NCI-H748 treated with DMSO at 0.1 percent for 48 hours (cell line): ENCODE measurements at regions not wholly inside any gene's neighbourhood (a gene's known extent, or its start where the extent isn't known, plus 50 kb on each side); places are given as distances from the start of the nearest gene placed in this dataset.

Experiments used
- DNase-seq: peaks from one replicate; lab custom pipeline; 2025; lab: John Stamatoyannopoulos, UW

DNA sequence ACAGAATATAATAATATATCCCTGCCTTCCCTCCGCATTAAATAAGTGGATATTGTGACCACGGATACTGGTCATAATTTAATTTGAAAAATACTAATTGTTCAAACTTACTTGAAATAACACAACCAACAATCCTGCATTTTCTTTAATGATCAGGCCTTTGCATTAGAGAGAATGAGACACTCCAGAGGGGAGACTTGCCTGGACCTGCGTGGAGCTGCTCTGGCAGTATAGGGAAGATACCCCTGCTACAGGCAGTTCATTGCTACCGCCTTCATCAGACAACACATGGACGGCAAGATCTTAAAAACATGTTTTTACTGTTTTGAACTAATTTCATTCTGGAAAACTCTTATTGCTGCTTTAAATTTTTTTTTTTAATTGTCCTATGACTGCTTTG, 211.0 kb upstream of the FAR2 start:
- no peak for DNase-seq

DNA sequence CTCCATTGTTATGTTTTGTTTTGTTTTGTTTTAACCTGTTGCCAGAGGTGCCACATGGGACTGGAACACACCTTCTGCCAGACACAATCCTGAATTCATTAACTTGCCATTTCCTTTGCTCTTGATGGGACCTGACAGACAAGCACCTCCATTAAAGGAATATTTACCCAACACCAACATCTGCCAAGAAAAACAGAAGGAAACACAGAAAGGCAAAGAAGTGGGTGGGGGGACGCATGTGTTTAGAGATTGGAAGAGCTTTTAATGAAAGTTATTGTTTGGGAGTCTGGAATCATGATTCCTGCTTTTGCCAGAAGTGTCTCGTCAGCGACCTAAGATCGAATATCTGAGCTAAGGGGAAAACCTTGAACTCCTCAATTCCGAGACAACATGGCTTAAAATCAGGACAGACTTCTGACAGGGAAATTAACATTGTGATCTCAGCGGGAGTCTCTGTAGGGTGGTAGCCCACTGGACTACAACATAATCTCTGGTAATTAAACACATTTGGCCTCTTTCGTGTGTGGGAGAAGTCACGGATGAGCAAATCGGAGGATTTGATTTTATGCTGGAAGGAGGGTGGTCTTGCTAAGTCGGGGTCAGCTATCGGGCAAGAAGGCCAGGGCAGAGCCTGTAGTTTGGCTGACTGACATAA, 210.4 kb upstream of the FAR2 start:
- DNase-seq = no peak

DNA sequence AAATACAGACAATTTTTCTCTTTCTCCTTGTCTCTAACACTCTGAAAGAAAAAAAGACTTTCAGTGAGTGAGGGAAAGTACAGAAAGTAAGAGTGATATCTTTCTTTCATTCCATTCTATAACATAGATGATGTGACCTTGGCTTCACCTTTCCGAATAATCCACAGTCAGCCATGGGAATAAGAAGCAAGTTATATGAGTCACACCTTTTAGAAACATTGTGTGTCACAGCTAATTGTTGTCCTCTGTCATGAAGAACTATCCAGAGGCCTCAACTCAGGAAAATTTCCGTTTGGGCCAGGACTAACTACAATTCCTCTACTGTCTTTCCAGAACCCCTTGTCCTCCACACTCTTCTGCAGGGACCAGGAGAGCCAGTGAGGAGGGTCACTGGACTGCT, 209.7 kb upstream of the FAR2 start:
- no peak for DNase-seq

DNA sequence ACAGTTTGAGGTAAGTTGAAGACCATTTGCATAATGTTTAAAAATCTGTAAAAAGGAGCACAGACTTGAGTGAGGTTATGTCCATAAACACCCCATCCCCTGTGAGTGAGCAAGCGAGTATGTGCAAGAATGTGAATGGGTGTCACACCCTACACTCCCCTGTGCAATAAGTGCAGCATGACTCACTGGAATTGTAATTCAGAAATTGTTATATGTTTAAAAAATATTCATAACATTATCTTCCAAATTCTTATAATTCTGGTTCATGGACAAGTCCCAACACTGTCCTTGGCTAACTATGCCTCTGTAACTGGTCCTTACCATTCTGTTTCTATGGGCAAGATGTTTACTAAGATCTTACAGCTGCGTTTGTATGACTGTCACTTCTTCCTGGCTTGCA, 207.8 kb upstream of the FAR2 start:
- no peak for DNase-seq

DNA sequence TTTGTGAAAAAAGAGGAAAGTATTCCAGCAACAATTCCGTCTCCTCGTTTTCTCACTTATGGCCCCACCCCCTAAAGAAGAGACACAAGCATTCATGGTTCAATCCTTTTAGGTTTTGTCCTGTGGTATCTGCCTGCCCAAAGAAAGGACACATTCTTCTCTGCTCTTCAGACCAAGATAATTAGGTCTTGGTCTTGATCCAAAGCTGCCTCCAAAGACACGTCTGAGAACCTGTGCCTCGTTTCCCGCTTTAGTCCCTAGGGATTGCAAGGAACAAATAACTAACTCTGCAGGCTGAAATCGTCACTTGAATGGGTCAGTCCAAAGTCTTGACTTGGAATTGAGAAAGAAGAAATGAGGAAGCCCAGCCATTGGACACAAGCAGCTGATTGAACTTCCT, 202.7 kb upstream of the FAR2 start:
- no peak for DNase-seq

DNA sequence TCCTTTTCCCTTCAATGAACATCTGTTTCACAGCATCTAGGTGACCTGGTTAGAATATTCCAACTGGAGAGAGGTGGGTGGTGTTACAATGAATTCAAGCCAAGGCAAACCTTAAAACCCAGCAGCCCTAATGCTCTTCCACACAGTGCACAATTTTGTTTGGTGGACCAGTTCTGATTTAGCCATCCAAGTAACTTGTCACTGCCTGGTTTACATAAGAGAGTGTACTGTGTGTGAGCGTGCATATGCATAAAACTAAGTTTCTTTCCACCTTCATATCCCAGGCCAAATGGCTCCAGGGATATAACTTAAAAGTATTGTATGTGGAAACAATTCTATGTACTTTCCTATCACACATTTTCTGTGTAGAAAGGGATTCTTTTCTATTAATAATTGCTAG, 200.4 kb upstream of the FAR2 start:
- DNase-seq = no peak

DNA sequence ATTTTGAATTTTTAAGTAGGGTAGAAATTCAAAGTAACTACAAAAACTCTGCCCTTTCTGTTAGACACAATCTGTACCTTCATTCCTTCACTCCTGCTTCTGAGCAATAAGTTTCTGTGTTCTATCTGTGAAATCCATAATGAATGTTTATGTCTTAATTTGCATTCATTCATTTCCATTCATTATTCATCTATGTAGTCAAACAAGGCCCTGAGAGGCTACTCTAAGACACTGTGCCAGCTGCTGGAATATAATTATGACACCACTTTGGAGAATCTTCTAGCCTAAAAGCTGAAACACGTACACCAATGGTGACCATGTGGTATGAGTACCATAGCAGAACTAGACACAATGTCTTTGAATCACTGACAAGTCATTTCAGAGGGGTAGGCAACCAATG, 199.9 kb upstream of the FAR2 start:
- no peak for DNase-seq

DNA sequence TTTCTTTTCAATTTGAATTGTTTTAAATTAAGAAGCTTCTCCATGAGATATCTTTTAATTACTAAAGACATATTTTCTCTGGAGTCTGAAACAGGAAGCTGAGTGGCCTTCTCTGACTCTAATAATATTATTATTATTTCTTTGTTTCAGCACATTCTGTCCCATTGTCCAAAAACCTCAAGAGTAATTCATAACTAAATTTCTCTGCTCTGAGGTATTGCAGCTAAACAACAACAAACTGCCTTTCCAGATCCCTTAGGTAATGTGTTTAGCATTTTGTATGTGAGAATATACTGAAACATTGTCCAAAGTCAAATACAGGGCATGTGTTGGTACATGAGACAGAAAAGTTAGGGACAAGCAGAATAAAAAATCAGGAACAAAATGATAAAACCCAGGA, 199.0 kb upstream of the FAR2 start:
- no peak for DNase-seq

DNA sequence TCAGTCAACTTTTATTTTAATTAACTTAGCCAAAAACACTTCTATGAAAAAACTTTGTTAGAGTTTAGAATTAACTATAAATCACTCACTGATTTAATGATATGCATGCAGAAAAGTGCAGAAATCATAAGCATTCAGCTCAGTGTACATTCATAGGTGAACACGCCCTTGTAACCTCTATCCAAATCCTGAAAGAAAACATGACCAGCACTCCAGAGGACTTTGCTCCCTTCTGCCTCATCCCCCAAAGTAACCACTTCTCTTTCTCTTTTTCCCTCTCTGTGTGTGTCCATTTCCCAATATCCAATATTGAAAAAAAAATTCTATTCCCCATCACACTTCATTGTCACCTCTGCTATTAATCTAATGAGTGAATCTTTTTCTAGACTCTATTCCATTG, 197.1 kb upstream of the FAR2 start:
- DNase-seq = no peak

DNA sequence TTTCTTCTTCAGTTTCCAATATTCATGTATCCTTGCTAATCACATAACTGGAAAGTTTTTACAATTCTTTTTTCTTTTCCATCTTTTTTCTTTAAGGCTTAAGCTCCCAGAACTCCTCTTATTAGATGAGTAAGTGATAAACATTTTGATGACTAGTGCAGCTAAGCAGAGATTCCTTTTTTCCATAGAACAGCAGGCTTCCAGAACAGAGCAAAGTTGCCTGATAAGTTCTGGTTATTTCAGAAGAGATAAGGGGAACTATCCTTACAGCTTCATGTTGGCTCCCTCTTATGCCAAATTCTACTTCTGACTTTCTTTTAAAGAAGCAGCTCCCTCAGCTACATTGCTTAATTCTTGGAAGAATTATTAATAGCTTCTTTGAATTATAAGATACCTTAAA, 194.7 kb upstream of the FAR2 start:
- no peak for DNase-seq

DNA sequence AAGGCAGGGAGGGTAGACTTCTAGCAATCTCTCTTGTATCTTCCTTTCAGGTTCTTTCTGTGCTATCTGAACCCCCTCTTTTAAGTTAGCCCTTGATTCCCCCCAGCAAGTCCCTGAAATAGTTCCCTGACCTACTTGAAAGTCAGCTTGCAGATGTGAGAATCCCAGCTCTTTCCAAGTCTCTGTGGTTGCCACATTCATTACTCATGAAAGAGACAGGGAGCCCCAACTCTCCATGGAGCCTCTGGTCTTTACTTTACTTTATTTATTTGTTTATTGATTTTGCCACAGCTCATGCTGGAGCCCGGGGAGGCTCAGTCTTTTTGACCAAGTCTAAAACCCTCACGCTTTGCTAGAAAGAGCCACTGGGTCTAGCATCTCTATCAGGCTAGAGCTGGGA, 193.6 kb upstream of the FAR2 start:
- no peak for DNase-seq

DNA sequence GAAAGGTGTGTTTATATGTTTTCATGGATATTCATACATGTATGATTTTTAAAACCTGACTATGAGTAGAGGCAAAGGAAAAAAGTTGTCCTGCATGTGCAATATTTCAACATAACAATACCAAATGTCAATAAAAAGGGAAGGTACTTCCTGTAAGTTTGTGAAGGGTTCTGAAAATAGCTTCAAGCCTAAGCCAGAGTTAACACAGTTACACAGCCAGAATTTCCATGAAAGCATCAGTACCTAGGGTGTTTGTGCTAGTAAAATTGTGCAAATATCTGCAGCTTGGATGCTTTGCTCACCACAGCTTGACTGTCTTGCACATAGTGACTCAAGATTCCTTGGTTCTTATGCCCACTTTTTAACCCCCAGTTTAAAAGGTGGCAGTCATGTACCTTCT, 193.1 kb upstream of the FAR2 start:
- DNase-seq = no peak

DNA sequence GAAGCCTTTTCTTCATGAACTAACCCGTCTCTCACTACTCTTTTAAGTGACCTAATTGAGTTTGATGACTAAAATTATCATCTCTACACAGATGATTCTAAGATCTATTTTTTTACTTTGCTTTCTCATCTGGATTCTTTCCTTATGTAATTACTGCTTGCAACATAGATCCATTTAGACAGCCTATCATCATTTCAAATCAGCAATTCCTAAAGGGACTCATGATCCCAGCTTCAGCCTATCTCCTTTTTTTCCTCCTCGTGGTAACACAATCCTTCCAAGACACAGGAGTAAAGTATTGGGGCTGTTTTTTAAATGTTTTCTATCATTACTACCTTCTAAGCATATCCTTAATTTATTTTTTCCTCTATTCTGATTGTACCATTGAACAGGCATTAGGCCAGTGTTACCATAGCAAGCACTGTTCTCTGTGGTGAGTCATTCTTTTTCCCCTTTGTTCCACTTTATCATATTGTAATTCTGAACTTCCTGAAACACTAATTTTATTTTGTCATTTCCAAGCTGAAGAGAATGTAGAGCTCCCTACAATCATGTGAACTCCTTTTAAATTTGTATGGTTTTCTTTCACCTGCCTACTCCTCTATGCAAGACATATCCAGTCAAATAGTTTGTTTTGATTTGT, 190.4 kb upstream of the FAR2 start:
- no peak for DNase-seq

DNA sequence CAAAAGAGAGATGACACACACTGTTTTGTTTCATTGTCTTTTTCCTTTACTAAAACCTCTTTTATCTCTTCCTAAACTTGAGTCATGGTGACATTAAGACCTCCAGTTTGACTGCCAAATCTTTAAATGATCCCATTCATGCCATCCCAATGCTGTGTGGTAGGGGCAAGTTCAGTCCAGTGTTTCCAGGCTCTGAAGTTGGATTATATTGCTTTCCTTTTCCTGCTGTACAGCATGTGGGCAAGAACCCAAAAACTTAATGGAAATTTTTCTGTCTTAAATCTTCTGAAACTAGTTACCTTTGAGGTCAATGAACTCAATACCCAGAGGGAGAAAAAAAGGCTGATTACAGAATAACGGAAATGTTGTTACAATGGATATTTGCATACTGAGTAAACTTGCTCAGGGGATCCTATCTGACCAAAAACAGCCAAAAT, 187.1 kb upstream of the FAR2 start:
- no peak for DNase-seq

DNA sequence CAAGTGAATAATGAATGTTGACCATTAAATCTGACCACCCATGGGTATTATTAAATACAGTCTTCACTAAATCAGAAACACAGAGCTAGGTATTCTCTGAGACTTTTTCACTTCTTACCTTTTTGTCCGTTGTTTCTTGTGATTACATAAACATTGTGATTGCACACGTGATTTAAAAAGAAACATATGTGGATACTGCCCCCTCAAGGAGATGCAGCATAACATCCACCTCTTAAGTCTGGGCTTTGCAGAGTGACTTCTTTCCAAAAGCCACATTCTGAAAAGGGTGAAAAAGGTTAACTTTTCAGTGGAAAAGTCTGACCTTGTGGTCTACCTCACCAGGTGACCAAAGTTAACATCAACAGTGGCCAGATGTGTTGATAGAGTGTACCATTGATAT, 185.5 kb upstream of the FAR2 start:
- no peak for DNase-seq

DNA sequence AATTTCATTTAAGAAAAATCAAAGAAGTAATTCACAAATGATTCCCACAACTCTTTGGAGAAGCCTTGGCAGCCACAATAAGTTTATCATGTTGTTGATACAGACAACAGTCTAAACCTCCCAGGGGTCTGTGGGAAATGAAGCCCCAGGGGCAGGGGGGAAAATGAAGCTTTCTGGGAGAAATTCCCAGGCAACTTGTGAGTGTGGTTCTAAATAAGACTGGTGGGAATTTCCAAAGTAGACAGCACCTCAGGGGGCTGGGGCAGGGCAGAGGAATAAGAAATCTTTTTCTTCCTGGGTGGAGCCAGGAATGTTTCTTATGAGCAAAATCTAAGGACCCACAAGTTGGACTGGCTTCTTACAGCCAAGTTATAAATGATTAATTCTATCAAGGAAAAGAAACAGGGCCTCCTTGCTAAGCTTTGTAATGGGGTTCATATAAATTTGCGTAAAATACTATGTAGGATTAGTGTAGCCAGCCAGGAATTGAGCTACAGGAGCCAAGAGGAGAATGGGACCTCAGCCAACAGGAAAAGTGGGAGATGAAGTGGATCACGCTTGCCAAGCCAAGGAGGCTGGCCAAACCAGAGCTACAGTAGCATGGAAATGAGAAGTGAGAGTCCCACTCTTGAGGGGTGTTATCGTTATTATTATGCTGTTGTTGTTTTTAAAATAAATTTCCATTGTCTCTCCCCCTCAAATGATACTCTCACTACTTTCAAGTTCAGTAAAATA, 182.9 kb upstream of the FAR2 start:
- no peak for DNase-seq

DNA sequence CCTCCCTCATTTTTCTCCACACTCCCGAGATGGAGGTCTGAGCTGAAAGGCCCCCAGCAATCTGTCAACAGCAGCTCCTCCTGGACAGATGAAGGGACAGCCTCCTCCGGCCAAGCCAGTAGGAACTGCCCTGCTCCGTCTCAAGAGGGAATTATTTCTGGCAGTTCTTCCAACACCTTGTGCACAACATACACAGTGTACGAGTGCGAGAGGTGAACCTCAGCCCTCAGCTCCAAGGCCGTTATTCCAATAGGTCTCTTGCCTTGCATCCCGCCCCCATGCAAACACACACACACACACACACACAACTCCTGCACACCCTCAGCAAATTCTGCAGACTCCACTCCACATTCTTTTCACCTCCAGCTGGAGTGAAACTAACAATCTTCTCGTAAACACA, 181.7 kb upstream of the FAR2 start:
- DNase-seq = no peak

DNA sequence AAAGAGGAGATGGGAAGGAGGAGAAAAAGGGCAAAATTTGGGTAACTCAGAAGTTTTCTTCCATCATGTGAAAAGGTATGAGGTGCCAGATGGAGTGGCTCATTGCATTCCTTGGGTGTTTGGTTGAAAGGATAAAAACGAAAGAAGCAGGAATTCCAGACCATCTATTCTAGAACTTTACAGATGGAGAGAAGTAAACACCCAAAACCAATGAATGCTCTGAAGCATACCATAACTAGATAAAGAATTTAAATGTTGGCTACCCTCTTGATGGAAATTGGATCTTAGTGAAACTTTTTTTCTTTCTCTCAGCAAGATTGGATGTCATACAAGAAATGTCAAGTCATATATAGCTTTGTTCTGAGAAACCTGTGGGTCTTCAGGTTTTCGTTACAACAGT, 175.6 kb upstream of the FAR2 start:
- DNase-seq = no peak

DNA sequence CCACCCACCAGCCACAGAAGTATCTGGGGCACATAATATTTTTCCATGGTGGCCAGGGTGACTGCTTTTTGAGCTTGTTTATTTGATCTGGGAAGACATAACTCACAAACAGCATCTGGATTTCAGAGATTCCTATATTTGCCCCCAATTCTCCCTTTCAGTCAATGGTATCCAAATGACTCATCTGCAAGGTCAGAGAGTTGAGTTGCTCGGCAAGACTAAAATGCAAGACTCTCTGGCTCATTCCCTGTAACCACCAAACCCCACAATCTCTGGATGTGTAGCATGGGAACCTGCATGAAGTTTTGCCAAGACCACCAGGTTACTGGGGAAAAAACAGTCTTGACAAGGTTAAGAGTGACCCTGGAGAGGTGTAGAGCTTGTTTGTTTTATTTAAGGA, 174.9 kb upstream of the FAR2 start:
- no peak for DNase-seq

DNA sequence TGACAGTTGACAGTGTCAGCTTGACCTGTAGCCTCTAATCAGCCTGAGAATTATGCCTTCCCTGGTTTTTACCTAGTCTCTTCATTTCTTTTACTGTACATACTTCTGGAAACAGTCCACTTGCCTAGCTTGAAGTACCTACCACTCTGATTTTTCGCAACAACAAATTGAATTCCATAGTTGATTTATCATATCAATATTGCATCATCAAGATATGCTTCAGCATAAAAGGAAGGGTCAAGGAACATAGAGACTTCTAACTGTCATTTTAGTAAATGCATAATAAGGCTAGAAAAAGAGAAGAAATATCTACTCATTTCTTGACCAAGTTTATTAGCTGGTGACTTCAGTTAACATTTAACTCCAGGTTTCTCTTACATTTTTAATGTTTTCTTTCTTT, 174.2 kb upstream of the FAR2 start:
- no peak for DNase-seq

DNA sequence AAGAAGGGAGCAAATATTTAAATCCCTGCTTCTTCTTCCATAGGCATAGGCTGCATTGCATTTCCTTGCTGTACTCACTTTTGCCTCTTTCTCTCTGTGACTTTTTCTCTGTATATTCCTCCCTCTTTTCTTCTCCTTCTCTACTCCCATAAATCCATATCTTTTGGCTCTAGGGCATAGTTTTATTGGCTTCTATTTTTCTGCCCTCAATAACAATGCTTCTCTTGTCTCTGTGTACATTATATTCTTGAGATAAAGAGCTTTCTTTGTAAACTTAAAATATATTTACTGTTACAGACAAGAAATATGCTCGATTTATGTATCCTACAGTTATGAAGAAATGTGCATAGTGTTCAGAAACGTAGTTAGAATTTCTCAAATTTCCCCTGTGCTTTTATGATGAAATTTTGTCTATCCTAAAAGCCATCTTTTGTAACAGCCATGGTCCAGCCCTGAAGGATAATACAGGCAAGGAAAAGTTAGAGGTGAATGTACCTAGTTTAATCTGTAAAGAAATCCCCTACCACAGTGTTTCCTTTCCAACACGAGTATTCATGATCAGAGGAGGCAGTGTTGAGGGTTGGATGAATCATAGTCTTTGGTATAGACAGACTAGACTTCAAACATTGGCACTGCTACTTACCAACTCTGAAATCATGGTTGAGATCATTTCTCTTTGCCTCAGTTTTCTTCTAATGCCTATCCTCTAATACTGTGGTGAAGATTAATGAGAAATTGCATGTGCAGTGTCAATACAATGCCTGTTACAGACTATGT, 173.3 kb upstream of the FAR2 start:
- no peak for DNase-seq

DNA sequence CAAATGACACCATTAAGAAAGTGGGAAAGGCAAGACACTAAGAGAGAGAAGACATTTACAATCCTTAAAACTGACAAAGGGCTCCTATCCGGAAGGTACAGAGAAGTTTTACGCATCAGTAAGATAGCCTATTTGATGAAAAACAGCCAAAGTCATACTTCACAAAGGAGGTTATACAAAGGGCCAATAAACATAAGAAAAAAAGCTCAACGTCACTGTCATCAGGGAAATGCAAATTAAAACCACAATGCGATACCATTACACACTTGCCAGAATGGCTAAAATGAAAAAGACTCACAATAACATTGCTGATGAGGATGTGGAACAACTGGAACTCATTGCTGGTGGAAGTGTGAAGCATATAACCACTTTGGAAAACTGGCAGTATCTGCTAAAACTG, 168.6 kb upstream of the FAR2 start:
- no peak for DNase-seq
